GM21381 (cell line): ENCODE measurements at regions not wholly inside any gene's neighbourhood (a gene's known extent, or its start where the extent isn't known, plus 50 kb on each side); places are given as distances from the start of the nearest gene placed in this dataset.
"Not testable (repeated sequence)": the region's sequence is repeated elsewhere in the genome, so short reads cannot be mapped to it uniquely, and the experiment has no call there.

Experiments
- ATAC-seq: cut with Tn5 transposase; IDR thresholded peaks from one replicate; pipeline ENCODE4 v1.9.1; 2021; ENCODE audit warnings: mild to moderate bottlenecking, moderate library complexity; ENCODE audit not compliant: unreplicated experiment

GRCh38 chr15:69552057-69552815 lies 99.6 kb downstream of the RPLP1 start:
- ATAC-seq, result no peak

DNA sequence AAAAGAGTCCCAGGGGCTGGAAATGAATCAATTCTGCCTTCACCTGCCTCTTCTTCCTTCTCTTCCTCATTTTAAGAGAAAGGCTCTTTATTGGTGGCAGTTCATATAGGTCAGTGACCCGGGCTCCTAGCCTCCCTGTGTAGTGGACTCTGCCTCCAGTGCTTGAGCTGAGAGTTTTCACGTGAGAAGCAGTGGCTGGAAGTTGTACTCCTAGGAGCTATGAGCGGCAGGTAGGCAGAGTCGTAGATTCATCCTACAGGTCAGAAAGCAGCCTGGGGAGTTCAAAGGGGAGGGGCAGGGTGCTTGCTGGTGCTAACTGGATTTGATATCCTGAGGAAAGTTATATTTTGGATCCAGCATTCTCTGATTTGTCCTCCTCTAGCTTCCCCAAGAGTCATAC lies 101.1 kb downstream of the RPLP1 start:
- no peak for ATAC-seq

DNA sequence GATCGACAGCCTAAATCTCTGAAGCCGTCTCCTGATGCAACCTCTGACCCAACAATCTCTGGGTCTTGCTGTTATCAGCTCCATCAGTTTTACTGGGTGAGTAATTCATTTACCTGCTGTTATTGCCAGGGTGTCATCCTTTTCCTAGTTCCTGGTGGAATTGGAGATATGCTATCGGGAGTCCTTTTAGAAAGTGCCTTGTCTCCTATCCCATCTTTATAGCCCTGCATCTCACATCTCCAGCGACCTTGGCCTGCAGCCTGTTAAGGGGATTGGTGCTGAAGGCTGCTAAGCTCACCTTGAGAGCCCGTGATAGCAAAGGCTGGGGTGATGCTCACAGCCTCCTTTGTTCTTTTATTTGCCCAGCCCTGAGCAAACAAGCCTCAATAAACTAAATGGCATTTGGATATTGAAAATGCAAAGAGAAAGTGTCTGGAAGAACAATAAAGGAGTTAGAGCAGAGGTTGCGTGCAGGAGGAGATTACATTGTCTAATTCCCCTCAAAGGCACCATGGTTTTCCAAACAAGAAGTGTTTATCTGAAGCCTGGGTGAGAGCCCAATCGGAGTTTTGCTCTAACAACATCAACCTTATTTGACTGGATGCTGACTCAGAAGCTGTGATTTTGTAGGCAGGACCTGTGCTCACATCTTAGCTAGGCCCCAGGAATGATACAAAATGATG lies 101.8 kb downstream of the RPLP1 start:
- no peak for ATAC-seq

DNA sequence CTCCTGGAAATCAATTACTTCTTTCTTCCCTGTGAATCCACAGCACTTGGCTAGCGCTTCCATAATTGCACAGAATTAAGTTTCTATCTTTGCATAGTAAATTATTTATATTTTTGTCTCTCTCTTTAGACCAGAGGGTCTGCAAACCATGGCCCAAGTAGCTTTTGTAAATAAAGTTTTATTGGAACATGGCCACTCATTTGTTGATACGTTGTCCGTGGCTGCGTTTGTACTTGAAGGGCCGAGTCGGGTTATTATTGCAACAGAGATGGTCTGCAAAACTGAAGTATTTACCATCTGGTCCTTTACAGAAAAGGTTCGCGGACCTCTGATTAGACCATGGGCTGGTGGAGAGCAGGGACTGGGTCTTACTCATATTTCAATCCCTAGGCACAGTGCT lies 102.5 kb downstream of the RPLP1 start:
- no peak for ATAC-seq

DNA sequence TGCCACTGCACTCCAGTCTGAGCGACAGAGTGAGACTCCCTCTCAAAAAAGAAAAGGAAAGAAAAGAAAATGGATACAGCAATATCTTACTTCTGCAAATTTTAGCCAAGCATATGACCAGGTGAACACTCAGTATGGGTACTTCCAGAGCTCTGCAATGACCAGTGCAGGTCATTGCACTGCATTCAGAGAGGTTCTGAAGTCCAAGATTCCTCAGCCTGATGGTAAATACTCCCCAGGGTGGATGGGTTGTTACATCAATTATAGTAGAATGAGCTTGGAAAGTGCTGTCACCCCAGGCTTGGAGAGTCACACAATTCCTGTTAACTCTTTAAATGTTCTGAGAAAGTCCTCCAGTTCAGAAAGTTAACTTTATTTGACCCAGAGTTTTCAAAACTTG lies 103.7 kb downstream of the RPLP1 start:
- ATAC-seq, result no peak

- ATAC-seq, result no peak
These were observed 104.5 kb downstream of the RPLP1 start for GRCh38 chr15:69557020-69557706.

DNA sequence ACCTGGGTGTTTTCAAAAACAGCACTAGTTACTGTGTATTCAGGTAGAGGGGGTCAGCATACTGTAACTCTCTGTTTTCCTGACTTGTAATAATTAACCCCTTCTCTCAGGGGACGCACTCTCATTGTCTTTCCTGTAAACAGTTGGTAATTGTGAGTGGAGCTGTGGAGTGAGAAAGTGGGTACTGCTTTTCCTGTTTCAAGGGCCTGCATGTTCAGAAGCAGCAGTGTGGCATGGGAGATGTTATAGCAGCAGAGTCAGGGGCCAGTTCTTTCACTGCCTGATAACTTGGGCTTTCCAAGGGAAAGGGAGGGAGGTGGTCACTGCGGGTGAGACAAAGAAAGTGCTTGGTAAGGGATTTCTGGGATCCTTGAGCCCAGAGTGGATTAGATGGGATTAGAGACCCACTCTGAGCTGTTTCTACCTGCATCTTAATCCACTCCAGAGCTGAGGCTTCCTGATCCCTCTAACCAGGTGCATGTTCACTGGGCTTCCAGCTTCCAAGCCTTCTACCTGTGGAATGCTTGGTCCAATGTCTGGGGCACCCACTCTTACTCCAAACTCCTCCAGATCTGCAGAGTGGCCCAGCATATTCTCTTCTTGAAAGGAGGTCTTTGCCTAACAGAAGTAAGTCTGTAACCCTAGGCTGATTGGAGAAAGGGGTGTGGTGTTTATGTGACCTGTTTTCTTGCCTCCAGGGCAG lies 105.2 kb downstream of the RPLP1 start:
- no peak for ATAC-seq

- ATAC-seq, result no peak
These were observed 107.0 kb downstream of the RPLP1 start for GRCh38 chr15:69559440-69560190.

GRCh38 chr15:69561071-69561784 lies 108.6 kb downstream of the RPLP1 start:
- no peak for ATAC-seq

DNA sequence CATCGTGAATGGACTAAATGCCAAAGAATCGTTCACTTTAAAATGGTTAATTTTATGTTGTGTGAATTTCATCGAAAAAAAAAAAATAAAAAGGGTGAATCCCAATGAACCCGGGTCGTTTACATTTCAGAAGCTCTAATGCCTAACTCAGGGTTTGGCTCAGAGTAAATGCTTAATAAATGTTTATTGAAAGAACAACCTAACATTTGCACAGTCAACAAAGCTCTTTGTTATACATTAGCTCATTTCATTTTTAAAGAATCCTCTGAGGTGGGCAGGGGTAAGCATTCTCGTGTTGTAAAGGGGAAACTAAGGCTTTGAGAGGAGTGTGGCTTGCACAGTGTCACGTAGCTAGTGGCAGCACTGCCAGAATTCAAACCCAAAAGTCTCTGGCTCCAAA lies 109.5 kb downstream of the RPLP1 start:
- ATAC-seq, result no peak

DNA sequence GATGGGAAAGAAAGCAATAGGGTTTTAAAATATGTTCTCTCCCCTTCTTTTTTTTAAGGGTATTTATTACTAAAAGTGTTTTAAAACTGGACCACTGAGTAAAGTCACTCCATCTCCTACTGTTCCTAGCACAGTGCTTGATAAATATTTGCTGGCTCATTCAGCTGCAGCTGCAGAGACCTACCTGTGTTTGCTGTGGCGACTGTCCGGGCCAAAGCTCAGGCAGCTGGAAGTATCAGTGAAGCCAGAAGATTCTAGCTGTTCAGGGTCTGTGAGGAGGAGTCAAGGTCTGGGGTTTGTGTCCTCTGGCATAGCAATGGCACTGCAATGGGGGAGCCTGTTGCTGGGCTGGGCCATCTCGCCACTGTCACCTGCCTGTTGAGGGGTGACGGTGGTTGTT lies 109.9 kb downstream of the RPLP1 start:
- no peak for ATAC-seq

DNA sequence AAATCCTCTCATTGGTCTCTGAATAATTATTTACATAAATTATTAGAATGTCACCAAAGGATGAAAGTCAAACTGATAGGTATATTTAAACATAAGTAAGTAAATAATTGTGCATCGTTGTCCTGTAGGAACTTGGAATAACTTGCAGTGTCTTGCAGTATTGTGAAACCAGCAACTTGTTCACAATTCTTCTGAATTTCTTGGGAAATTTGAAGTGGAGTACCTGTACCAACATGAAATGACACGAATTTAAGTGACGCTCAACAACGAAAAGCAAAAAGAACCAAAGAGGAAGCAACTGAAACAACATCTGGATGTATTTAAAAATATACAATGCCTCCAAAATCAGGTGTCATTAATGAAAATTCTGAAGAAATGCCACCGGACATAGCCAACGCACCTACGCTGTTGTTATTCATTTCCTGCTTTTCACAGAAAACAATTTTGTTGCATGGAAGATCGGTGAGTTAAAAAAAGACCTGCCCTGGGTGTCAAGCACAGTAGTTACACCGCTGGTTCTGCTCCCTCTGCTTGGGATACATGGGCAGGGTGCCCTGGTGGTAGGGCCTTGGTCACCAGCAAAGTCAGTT lies 112.5 kb downstream of the RPLP1 start:
- ATAC-seq, result no peak

DNA sequence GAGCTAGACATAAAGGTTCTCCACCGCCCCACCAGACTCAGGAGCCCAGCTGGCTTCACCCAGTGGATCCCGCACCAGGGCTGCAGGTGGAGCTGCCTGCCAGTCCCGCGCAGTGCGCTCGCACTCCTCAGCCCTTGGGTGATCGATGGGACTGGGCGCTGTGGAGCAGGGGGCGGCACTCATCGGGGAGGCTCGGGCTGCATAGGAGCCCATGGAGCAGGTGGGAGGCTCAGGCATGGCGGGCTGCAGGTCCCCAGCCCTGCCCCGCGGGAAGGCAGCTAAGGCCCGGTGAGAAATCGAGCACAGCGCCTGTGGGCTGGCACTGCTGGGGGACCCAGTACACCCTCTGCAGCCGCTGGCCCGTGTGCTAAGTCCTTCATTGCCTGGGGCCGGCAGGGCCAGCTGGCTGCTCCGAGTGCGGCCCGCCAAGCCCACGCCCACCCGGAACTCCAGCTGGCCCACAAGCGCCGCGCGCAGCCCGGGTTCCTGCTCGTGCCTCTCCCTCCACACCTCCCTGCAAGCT lies 114.7 kb downstream of the RPLP1 start:
- ATAC-seq, result not testable (repeated sequence)

DNA sequence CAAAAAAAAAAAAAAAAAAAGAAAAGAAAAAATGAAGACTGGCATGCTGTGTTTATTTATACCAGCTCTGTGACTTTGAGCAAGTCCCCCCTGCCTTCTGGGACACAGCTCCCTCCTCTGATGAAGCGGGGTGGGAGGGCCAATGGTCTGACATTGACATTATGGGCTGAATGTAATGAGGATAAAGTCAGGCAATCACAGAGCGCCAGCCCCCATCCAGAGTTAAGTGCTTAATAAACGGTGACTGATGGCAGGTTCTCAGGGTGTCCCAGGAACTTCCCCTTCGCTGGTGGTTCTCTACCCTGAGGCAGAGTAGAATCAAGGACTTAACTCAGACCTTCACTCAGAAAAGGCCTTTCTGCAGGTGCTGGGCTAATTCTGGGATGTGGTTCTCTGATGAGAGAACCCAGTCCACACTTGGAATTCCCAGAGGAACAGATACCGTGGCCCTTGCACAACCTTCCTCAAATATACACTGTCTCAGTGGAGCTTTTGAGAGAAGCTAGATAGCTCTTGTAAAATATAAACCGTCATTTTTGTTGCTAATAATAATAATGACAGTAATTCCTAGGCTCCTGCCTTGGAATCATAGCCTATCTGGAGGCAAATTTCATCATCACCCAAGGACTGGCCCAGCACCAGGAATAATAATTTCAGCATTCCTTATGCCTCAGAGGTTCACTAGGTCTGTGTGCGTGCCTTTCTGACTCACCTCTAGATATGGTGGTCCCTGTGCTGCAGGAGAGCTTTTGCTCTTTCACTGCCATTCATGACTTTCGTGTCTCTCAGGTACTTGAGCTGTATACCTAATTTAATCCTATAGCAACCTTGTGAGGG lies 115.8 kb downstream of the RPLP1 start:
- ATAC-seq, result no peak

GRCh38 chr15:69570454-69570853 lies 117.8 kb downstream of the RPLP1 start:
- ATAC-seq, result no peak

DNA sequence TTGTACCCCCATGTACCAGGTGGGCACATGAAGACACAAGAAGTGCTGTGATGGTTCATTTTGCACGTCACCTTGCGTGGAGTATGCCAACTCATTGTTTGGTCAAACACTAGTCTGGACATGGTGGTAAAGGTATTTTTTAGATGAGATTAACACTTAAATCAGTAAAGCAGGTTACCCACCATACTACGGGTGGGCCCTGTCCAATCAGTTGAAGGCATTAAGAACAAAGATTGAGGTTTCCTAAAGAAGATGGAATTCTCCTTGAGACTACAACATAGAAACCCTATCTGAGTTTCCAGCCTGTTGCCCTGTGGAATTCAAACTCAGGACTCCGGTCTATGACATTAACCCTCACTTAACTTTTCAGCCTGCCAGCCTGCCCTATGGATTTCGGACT lies 118.4 kb downstream of the RPLP1 start:
- ATAC-seq, result no peak

DNA sequence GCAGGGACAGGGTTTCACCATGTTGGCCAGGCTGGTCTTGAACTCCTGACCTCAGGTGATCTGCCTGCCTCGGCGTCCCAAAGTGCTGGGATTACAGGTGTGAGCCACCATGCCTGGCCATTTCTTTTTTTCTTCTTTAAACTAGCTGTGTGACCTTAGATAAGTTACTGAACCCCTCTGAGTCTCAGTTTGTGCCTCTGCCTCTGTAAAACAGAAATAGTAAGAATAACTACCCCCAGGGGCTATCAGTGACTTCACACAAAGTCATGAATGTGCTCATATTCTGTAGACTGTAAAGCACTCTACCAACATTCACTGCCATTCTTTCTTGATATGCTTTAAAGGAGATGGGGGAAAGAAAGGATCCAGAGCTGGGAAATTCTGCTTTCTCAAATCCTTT lies 120.7 kb downstream of the RPLP1 start:
- not testable (repeated sequence) for ATAC-seq

- no peak for ATAC-seq
These were observed 121.3 kb downstream of the RPLP1 start for GRCh38 chr15:69573815-69574475.
